HepG2 (cell line): ENCODE measurements at regions not wholly inside any gene's neighbourhood (a gene's known extent, or its start where the extent isn't known, plus 50 kb on each side); places are given as distances from the start of the nearest gene placed in this dataset.

Experiments used
- ATAC-seq: fragments of 200-7000 bp; cut with Tn5 transposase; 3 replicates; pipeline ENCODE4 v1.9.1; 2020; ENCODE audit warnings: mild to moderate bottlenecking, moderate library complexity
- BruUV-seq: library from RNA; stranded (reverse); fragments of 400-500 nt; replicated peaks from 2 replicates; lab custom pipeline; 2021; lab: Mats Ljungman, UMichigan
- CTCF ChIA-PET: fragments of 300-600 bp; formaldehyde crosslinking; extraction: SDS; loops from one replicate; lab custom pipeline; 2021; ENCODE audit warnings: low total read pairs, inconsistent platforms, low intra/inter-chr PET ratio; lab: Yijun Ruan, JAX
- POLR2A ChIA-PET: fragments of 350-600 bp; sonication (Branson Sonifier 250); formaldehyde crosslinking; loops from one replicate; lab custom pipeline; 2020; ENCODE audit warnings: antibody characterized with exemption, inconsistent platforms; lab: Yijun Ruan, JAX
- DNase-seq: peaks from one replicate; pipeline ENCODE4 v3.0.0-alpha.2; 2015; ENCODE audit warnings: low spot score
- FAIRE-seq: peaks from 3 replicates; lab custom pipeline; 2011; peaks lifted over from hg19 to GRCh38; lab: Jason Lieb, UNC
- H2AFZ ChIP-seq: one replicate; pipeline ENCODE4 v1.6.1; 2011; ENCODE audit warnings: low read length, inconsistent platforms
- H3K27ac ChIP-seq: fragments of 300-600 bp; 3 replicates; pipeline ENCODE4 v1.8.0; 2011; ENCODE audit warnings: mixed run types, mild to moderate bottlenecking, mixed read lengths, low read length, inconsistent platforms; ENCODE audit not compliant: insufficient read depth; ENCODE audit errors: extremely low read length
- H3K27me3 ChIP-seq, 2 experiments: fragments of 200-600 bp in 1 of 2; 2 replicates in 1 of 2; 3 replicates in 1 of 2; pipeline versions ENCODE4 v1.6.0 to v1.8.0; 2011; ENCODE audit warnings: low read length in 2 of 2, mild to moderate bottlenecking in 2 of 2, moderate library complexity in 2 of 2, inconsistent platforms in 1 of 2; ENCODE audit not compliant: insufficient read depth in 2 of 2, control insufficient read depth in 1 of 2
- H3K36me3 ChIP-seq, 2 experiments: fragments of 200-600 bp in 1 of 2; replicated peaks in 1 of 2; 2 replicates in 1 of 2; 3 replicates in 1 of 2; pipeline versions ENCODE4 v1.5.1 to v1.8.0; 2011; ENCODE audit warnings: low read length in 2 of 2, inconsistent platforms in 1 of 2; ENCODE audit not compliant: insufficient read depth in 2 of 2, control insufficient read depth in 1 of 2
- H3K4me1 ChIP-seq: 2 replicates; pipeline ENCODE4 v1.5.1; 2012; ENCODE audit warnings: low read length, inconsistent platforms; ENCODE audit not compliant: insufficient read depth
- H3K4me2 ChIP-seq: 2 replicates; pipeline ENCODE4 v1.6.0; 2011; ENCODE audit warnings: low read depth, low read length, inconsistent platforms
- H3K4me3 ChIP-seq, 3 experiments: fragments of 200-600 bp in 1 of 3; sonication (generic), shearing (Covaris generic) in 1 of 3; replicated peaks in 1 of 3; 2 replicates each; pipeline ENCODE4 v1.5.1; 2011 to 2016; ENCODE audit warnings: low read length in 3 of 3, inconsistent platforms in 2 of 3, low read depth in 2 of 3, mild to moderate bottlenecking in 2 of 3, control low read depth in 1 of 3, mixed read lengths in 1 of 3; ENCODE audit not compliant: insufficient read depth in 1 of 3
- H3K79me2 ChIP-seq: one replicate; pipeline ENCODE4 v1.6.1; 2011; ENCODE audit warnings: low read length, inconsistent platforms; ENCODE audit not compliant: insufficient read depth
- H3K9ac ChIP-seq: 2 replicates; pipeline ENCODE4 v1.6.0; 2011; ENCODE audit warnings: mild to moderate bottlenecking, low read depth, low read length, inconsistent platforms; ENCODE audit not compliant: insufficient read depth
- H3K9me3 ChIP-seq: 2 replicates; pipeline ENCODE4 v1.5.1; 2012; ENCODE audit warnings: mild to moderate bottlenecking, low read length
- H4K20me1 ChIP-seq: 2 replicates; pipeline ENCODE4 v1.6.0; 2011; ENCODE audit warnings: inconsistent platforms, mild to moderate bottlenecking, low read length, moderate library complexity; ENCODE audit not compliant: insufficient read depth
- FOXP4 ChIP-seq: sonication (generic); formaldehyde crosslinking; IDR thresholded peaks from 2 replicates; pipeline ENCODE4 v1.4.0; 2020; ENCODE audit warnings: missing genetic modification reagents
- KLF15 ChIP-seq: sonication (generic); formaldehyde crosslinking; IDR thresholded peaks from 2 replicates; pipeline ENCODE4 v1.8.1; 2023; ENCODE audit warnings: borderline replicate concordance, mild to moderate bottlenecking, inconsistent platforms, missing genetic modification reagents, mixed read lengths
- LCORL ChIP-seq, 2 experiments: fragments of 450-650 bp in 1 of 2; sonication (generic) in 1 of 2; formaldehyde crosslinking in 1 of 2; IDR thresholded peaks; 2 replicates each; pipeline versions ENCODE4 v1.5.0 to v1.6.1; 2017 to 2020; ENCODE audit warnings: antibody characterized with exemption in 1 of 2, missing genetic modification reagents in 1 of 2
- RARG ChIP-seq: sonication (generic); formaldehyde crosslinking; IDR thresholded peaks from 2 replicates; pipeline ENCODE4 v1.4.0; 2020; ENCODE audit warnings: low read depth, mild to moderate bottlenecking, missing genetic modification reagents
- SATB2 ChIP-seq: sonication (generic); formaldehyde crosslinking; IDR thresholded peaks from 2 replicates; pipeline ENCODE4 v1.5.0; 2020; ENCODE audit warnings: missing genetic modification reagents
- ZFYVE20 ChIP-seq: sonication (generic); formaldehyde crosslinking; IDR thresholded peaks from 2 replicates; pipeline ENCODE4 v1.8.0; 2023; ENCODE audit warnings: low read depth, mild to moderate bottlenecking, moderate library complexity, missing genetic modification reagents, borderline replicate concordance
- ZNF784 ChIP-seq: sonication (generic); formaldehyde crosslinking; IDR thresholded peaks from 2 replicates; pipeline ENCODE4 v1.5.1; 2020; ENCODE audit warnings: missing genetic modification reagents, mild to moderate bottlenecking, borderline replicate concordance
- WGBS: methylation state at CpG from one replicate; pipeline ENCODE4 v1.1.6; 2017; ENCODE audit warnings: low lambda C conversion rate; 5-methylcytosine and 5-hydroxymethylcytosine counted together
- in situ Hi-C: cut with HindIII; loops from 2 replicates; pipeline ENCODE4 v1.10.0; 2017; ENCODE audit warnings: low pct_unique_long_range_greater_than_20kb; ENCODE audit not compliant: extremely low pct_ligation_motif_present
- intact Hi-C: fragments of 100-400 bp; cut with micrococcal nuclease; formaldehyde crosslinking; loops from one replicate; pipeline ENCODE4 v1.10.0; 2022; ENCODE audit not compliant: unreplicated experiment
- TF ChIP-seq, protein P1 (sequence below): sonication (generic); formaldehyde crosslinking; IDR thresholded peaks from 2 replicates; pipeline ENCODE4 v1.4.0; 2020; ENCODE audit warnings: mild to moderate bottlenecking, missing genetic modification reagents
- TF ChIP-seq, protein P2 (sequence below): sonication (generic); formaldehyde crosslinking; conservative IDR thresholded peaks from 2 replicates; pipeline ENCODE4 v1.4.0; 2020; ENCODE audit warnings: missing genetic modification reagents
- TF ChIP-seq, protein P3 (sequence below): IDR thresholded peaks from 2 replicates; pipeline ENCODE4 v1.6.1; 2012; ENCODE audit warnings: low read length, improper control_type of control experiment

DNA sequence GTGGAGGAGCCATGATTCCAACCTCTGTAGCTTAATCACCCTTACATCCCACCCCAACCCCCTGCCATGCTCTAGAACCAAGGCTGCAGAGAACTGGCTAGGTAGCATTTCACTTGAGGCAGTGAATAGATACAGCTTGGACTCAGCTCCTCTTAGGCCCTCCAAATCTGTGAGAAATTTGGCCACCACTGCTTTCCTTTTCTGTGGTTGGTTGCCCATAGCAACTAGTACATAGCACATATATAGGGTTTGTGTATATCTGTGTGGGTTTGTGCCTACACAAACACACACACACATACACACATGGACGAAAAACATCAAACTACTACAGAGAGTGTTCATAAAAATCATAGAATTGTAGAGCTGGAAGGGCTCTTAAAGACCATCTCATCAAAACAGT is 52.0 kb upstream of the CCDC160 start:
- H3K9me3 ChIP-seq, result no peaks in the 10 kb centered on the region
- no peak overlapping the region for H2AFZ ChIP-seq
- no peak overlapping the region for H3K4me3 ChIP-seq
- H3K9ac ChIP-seq, result no peak overlapping the region
- intact Hi-C loops (no loop called here), in situ Hi-C loops (no loop called here)
- no peak overlapping the region for H3K4me2 ChIP-seq
- H3K79me2 ChIP-seq, result no peaks in the 10 kb centered on the region
- ATAC-seq (no peak), FAIRE-seq (no peak), DNase-seq (no peak)
- WGBS, result 0% methylated on average over 1 of the region's 1 CpG
- H3K27ac ChIP-seq, result no peak overlapping the region
- no peaks in the 10 kb centered on the region for H3K27me3 ChIP-seq
- H4K20me1 ChIP-seq, result no peaks in the 10 kb centered on the region
- ChIA-PET POLR2A (no interaction called here), CTCF (no interaction called here)
- BruUV-seq, result no TSS peak
- H3K4me1 ChIP-seq, result no peaks in the 10 kb centered on the region
- H3K36me3 ChIP-seq, result no peaks in the 10 kb centered on the region
- TF ChIP-seq SATB2, result no peak
- TF ChIP-seq, protein P1, sequence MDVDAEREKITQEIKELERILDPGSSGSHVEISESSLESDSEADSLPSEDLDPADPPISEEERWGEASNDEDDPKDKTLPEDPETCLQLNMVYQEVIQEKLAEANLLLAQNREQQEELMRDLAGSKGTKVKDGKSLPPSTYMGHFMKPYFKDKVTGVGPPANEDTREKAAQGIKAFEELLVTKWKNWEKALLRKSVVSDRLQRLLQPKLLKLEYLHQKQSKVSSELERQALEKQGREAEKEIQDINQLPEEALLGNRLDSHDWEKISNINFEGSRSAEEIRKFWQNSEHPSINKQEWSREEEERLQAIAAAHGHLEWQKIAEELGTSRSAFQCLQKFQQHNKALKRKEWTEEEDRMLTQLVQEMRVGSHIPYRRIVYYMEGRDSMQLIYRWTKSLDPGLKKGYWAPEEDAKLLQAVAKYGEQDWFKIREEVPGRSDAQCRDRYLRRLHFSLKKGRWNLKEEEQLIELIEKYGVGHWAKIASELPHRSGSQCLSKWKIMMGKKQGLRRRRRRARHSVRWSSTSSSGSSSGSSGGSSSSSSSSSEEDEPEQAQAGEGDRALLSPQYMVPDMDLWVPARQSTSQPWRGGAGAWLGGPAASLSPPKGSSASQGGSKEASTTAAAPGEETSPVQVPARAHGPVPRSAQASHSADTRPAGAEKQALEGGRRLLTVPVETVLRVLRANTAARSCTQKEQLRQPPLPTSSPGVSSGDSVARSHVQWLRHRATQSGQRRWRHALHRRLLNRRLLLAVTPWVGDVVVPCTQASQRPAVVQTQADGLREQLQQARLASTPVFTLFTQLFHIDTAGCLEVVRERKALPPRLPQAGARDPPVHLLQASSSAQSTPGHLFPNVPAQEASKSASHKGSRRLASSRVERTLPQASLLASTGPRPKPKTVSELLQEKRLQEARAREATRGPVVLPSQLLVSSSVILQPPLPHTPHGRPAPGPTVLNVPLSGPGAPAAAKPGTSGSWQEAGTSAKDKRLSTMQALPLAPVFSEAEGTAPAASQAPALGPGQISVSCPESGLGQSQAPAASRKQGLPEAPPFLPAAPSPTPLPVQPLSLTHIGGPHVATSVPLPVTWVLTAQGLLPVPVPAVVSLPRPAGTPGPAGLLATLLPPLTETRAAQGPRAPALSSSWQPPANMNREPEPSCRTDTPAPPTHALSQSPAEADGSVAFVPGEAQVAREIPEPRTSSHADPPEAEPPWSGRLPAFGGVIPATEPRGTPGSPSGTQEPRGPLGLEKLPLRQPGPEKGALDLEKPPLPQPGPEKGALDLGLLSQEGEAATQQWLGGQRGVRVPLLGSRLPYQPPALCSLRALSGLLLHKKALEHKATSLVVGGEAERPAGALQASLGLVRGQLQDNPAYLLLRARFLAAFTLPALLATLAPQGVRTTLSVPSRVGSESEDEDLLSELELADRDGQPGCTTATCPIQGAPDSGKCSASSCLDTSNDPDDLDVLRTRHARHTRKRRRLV (CRISPR knock-in tag), result no peak
- TF ChIP-seq, protein P2, sequence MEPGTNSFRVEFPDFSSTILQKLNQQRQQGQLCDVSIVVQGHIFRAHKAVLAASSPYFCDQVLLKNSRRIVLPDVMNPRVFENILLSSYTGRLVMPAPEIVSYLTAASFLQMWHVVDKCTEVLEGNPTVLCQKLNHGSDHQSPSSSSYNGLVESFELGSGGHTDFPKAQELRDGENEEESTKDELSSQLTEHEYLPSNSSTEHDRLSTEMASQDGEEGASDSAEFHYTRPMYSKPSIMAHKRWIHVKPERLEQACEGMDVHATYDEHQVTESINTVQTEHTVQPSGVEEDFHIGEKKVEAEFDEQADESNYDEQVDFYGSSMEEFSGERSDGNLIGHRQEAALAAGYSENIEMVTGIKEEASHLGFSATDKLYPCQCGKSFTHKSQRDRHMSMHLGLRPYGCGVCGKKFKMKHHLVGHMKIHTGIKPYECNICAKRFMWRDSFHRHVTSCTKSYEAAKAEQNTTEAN (CRISPR knock-in tag), result no peak
- no peak for TF ChIP-seq ZFYVE20 (CRISPR knock-in tag)
- TF ChIP-seq ZNF784, result no peak
- TF ChIP-seq LCORL (IDR thresholded peaks at IDR 0.05), result no peak
- no peak for TF ChIP-seq LCORL (CRISPR knock-in tag; IDR thresholded peaks at IDR 0.05)
- no peak for TF ChIP-seq FOXP4 (CRISPR knock-in tag)
- no peak for TF ChIP-seq RARG (CRISPR knock-in tag)
- no peak for TF ChIP-seq KLF15 (CRISPR knock-in tag)
- TF ChIP-seq, protein P3, sequence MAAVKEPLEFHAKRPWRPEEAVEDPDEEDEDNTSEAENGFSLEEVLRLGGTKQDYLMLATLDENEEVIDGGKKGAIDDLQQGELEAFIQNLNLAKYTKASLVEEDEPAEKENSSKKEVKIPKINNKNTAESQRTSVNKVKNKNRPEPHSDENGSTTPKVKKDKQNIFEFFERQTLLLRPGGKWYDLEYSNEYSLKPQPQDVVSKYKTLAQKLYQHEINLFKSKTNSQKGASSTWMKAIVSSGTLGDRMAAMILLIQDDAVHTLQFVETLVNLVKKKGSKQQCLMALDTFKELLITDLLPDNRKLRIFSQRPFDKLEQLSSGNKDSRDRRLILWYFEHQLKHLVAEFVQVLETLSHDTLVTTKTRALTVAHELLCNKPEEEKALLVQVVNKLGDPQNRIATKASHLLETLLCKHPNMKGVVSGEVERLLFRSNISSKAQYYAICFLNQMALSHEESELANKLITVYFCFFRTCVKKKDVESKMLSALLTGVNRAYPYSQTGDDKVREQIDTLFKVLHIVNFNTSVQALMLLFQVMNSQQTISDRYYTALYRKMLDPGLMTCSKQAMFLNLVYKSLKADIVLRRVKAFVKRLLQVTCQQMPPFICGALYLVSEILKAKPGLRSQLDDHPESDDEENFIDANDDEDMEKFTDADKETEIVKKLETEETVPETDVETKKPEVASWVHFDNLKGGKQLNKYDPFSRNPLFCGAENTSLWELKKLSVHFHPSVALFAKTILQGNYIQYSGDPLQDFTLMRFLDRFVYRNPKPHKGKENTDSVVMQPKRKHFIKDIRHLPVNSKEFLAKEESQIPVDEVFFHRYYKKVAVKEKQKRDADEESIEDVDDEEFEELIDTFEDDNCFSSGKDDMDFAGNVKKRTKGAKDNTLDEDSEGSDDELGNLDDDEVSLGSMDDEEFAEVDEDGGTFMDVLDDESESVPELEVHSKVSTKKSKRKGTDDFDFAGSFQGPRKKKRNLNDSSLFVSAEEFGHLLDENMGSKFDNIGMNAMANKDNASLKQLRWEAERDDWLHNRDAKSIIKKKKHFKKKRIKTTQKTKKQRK, result no peak
